ENCODE measurements at regions not wholly inside any gene's neighbourhood (a gene's known extent, or its start where the extent isn't known, plus 50 kb on each side); places are given as distances from the start of the nearest gene placed in this dataset.

GRCh38 chr1:222909586-222909985 lies 94.7 kb downstream of the DISP1 start:
- no peaks in the 10 kb centered on the region for H3K27me3 ChIP-seq
- no peaks in the 10 kb centered on the region for H3K9me3 ChIP-seq
- H3K4me2 ChIP-seq, result no peak overlapping the region
- H3K27ac ChIP-seq, result no peak overlapping the region
- no peak overlapping the region for H3K4me3 ChIP-seq
- H3K36me3 ChIP-seq, result no peaks in the 10 kb centered on the region
- H4K20me1 ChIP-seq, result no peaks in the 10 kb centered on the region
- no peak overlapping the region for H3K9ac ChIP-seq
- no peaks in the 10 kb centered on the region for H3K4me1 ChIP-seq
- TF ChIP-seq Cebpa-rat (IDR thresholded peaks at IDR 0.05), result no peak

DNA sequence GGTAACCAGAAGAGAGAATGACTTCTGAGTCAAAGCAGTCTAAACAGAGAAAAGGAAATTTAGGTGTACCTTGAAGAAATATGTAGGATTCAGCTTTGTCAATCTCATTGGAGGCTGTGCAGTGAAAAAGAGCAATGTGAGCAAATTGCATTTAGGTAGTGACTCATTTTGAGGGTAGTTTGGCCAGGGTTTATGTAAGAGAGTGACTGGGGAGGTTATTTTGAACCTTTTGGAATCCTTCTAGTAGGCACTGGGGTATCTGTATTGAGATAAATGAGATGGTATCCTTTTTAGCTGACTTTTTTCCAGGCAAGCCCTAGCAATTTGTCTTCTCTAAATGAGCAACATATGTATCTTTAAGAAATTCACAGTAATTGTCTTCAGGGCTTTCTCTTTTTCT lies 95.9 kb downstream of the DISP1 start:
- Histone ChIP-seq H3K4me3 (no peak overlapping the region), H3K4me2 (no peak overlapping the region), H3K4me1 (no peaks in the 10 kb centered on the region), H3K27me3 (no peaks in the 10 kb centered on the region), H4K20me1 (no peaks in the 10 kb centered on the region), H3K9me3 (no peaks in the 10 kb centered on the region), H3K9ac (no peak overlapping the region), H3K27ac (no peak overlapping the region), H3K36me3 (no peaks in the 10 kb centered on the region)
- no peak for TF ChIP-seq Cebpa-rat (IDR thresholded peaks at IDR 0.05)

DNA sequence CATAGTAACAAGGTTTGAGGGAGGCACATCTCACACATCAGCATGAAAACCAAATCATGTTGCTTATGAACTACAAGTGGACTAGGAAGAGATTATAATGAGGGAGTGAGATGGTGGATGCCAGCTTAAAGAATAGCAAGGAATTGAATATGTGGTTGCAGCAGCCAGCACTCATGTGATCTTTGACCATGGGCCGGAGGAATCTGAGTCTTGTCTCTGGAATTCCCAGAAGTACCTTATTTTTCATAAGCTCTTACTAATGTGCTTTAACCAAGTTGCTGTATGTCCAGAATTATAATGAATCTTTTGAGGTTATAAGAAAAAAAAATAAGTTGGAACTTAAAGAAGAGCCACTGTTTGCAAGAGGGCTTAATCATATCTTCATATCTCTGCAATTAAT lies 97.0 kb downstream of the DISP1 start:
- no peaks in the 10 kb centered on the region for H3K4me1 ChIP-seq
- H3K27me3 ChIP-seq, result no peaks in the 10 kb centered on the region
- peaks cover 10% of the 10 kb centered on the region for H3K9me3 ChIP-seq
- TF ChIP-seq Cebpa-rat (IDR thresholded peaks at IDR 0.05), result no peak
- H3K9ac ChIP-seq, result no peak overlapping the region
- H3K4me3 ChIP-seq, result no peak overlapping the region
- H3K4me2 ChIP-seq, result no peak overlapping the region
- peaks cover 1% of the 10 kb centered on the region; the same call in 1 of the 2 replicates for H3K36me3 ChIP-seq
- H3K27ac ChIP-seq, result no peak overlapping the region
- no peaks in the 10 kb centered on the region for H4K20me1 ChIP-seq

GRCh38 chr1:222912730-222913129 lies 97.9 kb downstream of the DISP1 start:
- H3K9ac ChIP-seq, result no peak overlapping the region
- no peak overlapping the region for H3K4me2 ChIP-seq
- no peak overlapping the region for H3K4me3 ChIP-seq
- TF ChIP-seq Cebpa-rat (IDR thresholded peaks at IDR 0.05), result no peak
- H3K27me3 ChIP-seq, result no peaks in the 10 kb centered on the region
- H4K20me1 ChIP-seq, result no peaks in the 10 kb centered on the region
- H3K9me3 ChIP-seq, result peaks cover 18% of the 10 kb centered on the region
- no peaks in the 10 kb centered on the region for H3K4me1 ChIP-seq
- H3K27ac ChIP-seq, result no peak overlapping the region
- peaks cover 7% of the 10 kb centered on the region; the same call in 1 of the 2 replicates for H3K36me3 ChIP-seq

DNA sequence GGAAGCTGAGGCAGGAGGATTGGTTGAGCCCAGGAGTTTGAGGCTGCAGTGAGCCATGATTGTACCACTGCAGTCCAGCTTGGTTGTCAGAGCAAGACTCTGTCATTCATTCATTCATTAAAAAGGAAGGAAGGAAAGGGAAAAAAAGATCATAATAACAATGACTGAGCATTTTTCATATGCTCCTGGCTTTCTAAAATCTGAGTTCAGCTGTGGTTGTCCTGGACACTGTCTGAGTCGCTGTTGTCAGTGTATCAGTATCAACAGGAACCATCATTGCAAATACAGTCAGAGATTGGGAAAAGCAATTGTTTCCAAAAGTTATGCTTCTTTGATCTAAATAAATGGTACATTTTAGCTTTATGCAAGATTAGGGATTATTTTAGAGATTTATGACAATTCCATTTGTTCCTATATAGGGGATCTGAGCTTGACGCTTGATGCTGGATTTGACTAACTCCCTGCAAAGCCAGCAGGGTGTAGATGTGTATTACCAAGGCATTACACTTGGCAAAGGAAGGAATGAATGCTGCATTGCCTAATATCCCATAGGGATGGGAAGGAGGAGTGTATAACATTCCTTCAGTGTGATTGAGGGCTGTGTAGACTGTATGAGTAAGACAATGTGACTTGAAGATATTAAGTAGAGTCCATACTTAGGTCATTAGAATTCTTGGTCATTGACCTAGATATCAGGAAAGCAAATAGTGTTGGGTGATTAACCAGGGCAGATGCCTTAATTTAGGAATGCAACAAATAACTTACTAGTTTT lies 100.2 kb downstream of the DISP1 start:
- H3K4me1 ChIP-seq, result no peaks in the 10 kb centered on the region
- TF ChIP-seq Cebpa-rat (IDR thresholded peaks at IDR 0.05), result no peak
- H3K4me3 ChIP-seq, result no peak overlapping the region
- H3K27me3 ChIP-seq, result no peaks in the 10 kb centered on the region
- H3K36me3 ChIP-seq, result peaks cover 7% of the 10 kb centered on the region; the same call in 1 of the 2 replicates
- peaks cover 25% of the 10 kb centered on the region for H3K9me3 ChIP-seq
- no peak overlapping the region for H3K9ac ChIP-seq
- no peak overlapping the region for H3K27ac ChIP-seq
- no peaks in the 10 kb centered on the region for H4K20me1 ChIP-seq
- H3K4me2 ChIP-seq, result no peak overlapping the region

GRCh38 chr1:222916100-222916499 lies 101.3 kb downstream of the DISP1 start:
- Histone ChIP-seq H3K36me3 (peaks cover 7% of the 10 kb centered on the region; the same call in 1 of the 2 replicates), H3K9me3 (peaks cover 25% of the 10 kb centered on the region), H3K4me3 (no peak overlapping the region), H3K4me2 (no peak overlapping the region), H3K27ac (no peak overlapping the region), H3K9ac (no peak overlapping the region), H3K4me1 (no peaks in the 10 kb centered on the region), H4K20me1 (no peaks in the 10 kb centered on the region), H3K27me3 (no peaks in the 10 kb centered on the region)
- no peak for TF ChIP-seq Cebpa-rat (IDR thresholded peaks at IDR 0.05)

- Histone ChIP-seq H3K9me3 (peaks cover 25% of the 10 kb centered on the region), H3K9ac (no peak overlapping the region), H3K36me3 (peaks cover 7% of the 10 kb centered on the region; the same call in 1 of the 2 replicates), H3K4me3 (no peak overlapping the region), H3K4me1 (no peaks in the 10 kb centered on the region), H3K27ac (no peak overlapping the region), H3K4me2 (no peak overlapping the region), H4K20me1 (no peaks in the 10 kb centered on the region), H3K27me3 (no peaks in the 10 kb centered on the region)
- no peak for TF ChIP-seq Cebpa-rat (IDR thresholded peaks at IDR 0.05)
Observed at GRCh38 chr1:222918801-222919477, 104.1 kb downstream of the DISP1 start.

- Histone ChIP-seq H3K27me3 (no peaks in the 10 kb centered on the region), H3K9ac (no peak overlapping the region), H3K36me3 (peaks cover 7% of the 10 kb centered on the region; the same call in 1 of the 2 replicates), H3K9me3 (peaks cover 25% of the 10 kb centered on the region), H4K20me1 (no peaks in the 10 kb centered on the region), H3K4me2 (no peak overlapping the region), H3K27ac (no peak overlapping the region), H3K4me1 (no peaks in the 10 kb centered on the region), H3K4me3 (no peak overlapping the region)
- no peak for TF ChIP-seq Cebpa-rat (IDR thresholded peaks at IDR 0.05)
Observed at GRCh38 chr1:222919478-222919865, 104.6 kb downstream of the DISP1 start.

DNA sequence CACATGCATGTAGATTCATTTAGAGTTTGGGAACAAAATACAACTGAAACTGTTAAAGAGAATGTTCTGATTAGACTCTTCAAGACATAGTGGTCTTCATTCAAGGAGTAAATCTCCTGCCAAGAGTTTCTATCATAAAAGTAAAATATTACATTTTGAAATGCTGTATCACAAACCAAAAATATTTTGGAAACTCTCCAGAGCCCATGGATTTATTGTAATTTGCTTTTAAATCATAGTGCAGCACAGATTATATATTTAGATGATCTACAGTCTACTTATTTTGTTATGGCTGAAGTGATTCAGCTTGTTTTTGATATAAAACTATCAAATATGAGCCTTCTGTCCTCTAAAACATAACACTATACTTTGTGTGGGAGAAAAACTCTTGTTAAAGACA lies 105.3 kb downstream of the DISP1 start:
- Histone ChIP-seq H3K4me3 (no peak overlapping the region), H3K4me2 (no peak overlapping the region), H3K27me3 (no peaks in the 10 kb centered on the region), H4K20me1 (no peaks in the 10 kb centered on the region), H3K36me3 (peaks cover 7% of the 10 kb centered on the region; the same call in 1 of the 2 replicates), H3K9ac (no peak overlapping the region), H3K9me3 (peaks cover 25% of the 10 kb centered on the region), H3K4me1 (no peaks in the 10 kb centered on the region), H3K27ac (no peak overlapping the region)
- TF ChIP-seq Cebpa-rat (IDR thresholded peaks at IDR 0.05), result no peak

GRCh38 chr1:222921945-222922344 lies 107.1 kb downstream of the DISP1 start:
- Histone ChIP-seq H3K4me1 (no peaks in the 10 kb centered on the region), H3K9me3 (peaks cover 15% of the 10 kb centered on the region), H3K36me3 (peaks cover 5% of the 10 kb centered on the region; the same call in 1 of the 2 replicates), H4K20me1 (no peaks in the 10 kb centered on the region), H3K9ac (no peak overlapping the region), H3K4me3 (no peak overlapping the region), H3K27ac (no peak overlapping the region), H3K27me3 (no peaks in the 10 kb centered on the region), H3K4me2 (no peak overlapping the region)
- no peak for TF ChIP-seq Cebpa-rat (IDR thresholded peaks at IDR 0.05)

All from BLaER1 (cell line).